ENCODE measurements at regions not wholly inside any gene's neighbourhood (a gene's known extent, or its start where the extent isn't known, plus 50 kb on each side); places are given as distances from the start of the nearest gene placed in this dataset.

- H3K4me3 ChIP-seq: peak overlapping the region in 1 of 12 donors; percentile 1
- DNase-seq (no peak), ATAC-seq (no peak)
- intact Hi-C loops (cut with DNase I): loop anchor here in 1 of 10 donors (5.0 kb wide), 1 partner anchor 233 kb away; no protein-coding TSS in a partner anchor
- H3K27me3 ChIP-seq: no peaks in the 10 kb centered on the region
- H3K36me3 ChIP-seq: no peaks in the 10 kb centered on the region
- peaks cover 0 to 38% (median 8%) of the 10 kb centered on the region in 12 donors for H3K4me1 ChIP-seq
- TF ChIP-seq POLR2A (IDR thresholded peaks at IDR 0.05) (no peak), CTCF (IDR thresholded peaks at IDR 0.05) (no peak)
- 39 to 53% (median 41%) methylated on average over 5 of the region's 5 CpGs for WGBS, 4 donors
- peak overlapping the region in 3 of 12 donors; percentile 5 to 44 (median 21) for H3K27ac ChIP-seq
- H3K9me3 ChIP-seq: peaks cover 0 to 19% (median 0%) of the 10 kb centered on the region in 12 donors
Measured at GRCh38 chr5:58224661-58225060, 235.2 kb downstream of the PLK2 start.

GRCh38 chr5:58224221-58224620 is 235.7 kb downstream of the PLK2 start:
- Histone ChIP-seq H3K9me3 (peaks cover 0 to 19% (median 0%) of the 10 kb centered on the region in 12 donors), H3K4me3 (peak overlapping the region in 1 of 12 donors; percentile 1), H3K27me3 (no peaks in the 10 kb centered on the region), H3K4me1 (peaks cover 0 to 35% (median 8%) of the 10 kb centered on the region in 12 donors), H3K27ac (peak overlapping the region in 3 of 12 donors; percentile 5 to 44 (median 21)), H3K36me3 (no peaks in the 10 kb centered on the region)
- 63 to 77% (median 71%) methylated on average over 4 of the region's 4 CpGs for WGBS, 4 donors
- TF ChIP-seq CTCF (IDR thresholded peaks at IDR 0.05) (no peak), POLR2A (IDR thresholded peaks at IDR 0.05) (no peak)
- intact Hi-C loops (cut with DNase I): no loop called here
- DNase-seq (no peak), ATAC-seq (no peak)

- ATAC-seq (no peak), DNase-seq (no peak)
- no peak for TF ChIP-seq CTCF (IDR thresholded peaks at IDR 0.05)
- TF ChIP-seq POLR2A (IDR thresholded peaks at IDR 0.05): no peak
- no peaks in the 10 kb centered on the region for H3K27me3 ChIP-seq
- H3K4me1 ChIP-seq: no peaks in the 10 kb centered on the region
- intact Hi-C loops (cut with DNase I): no loop called here
- no peak overlapping the region for H3K27ac ChIP-seq
- H3K36me3 ChIP-seq: no peaks in the 10 kb centered on the region
- H3K4me3 ChIP-seq: no peak overlapping the region
- peaks cover 0 to 7% (median 0%) of the 10 kb centered on the region in 12 donors for H3K9me3 ChIP-seq
Measured at GRCh38 chr5:58215364-58215763, 244.5 kb downstream of the PLK2 start.

GRCh38 chr5:58211441-58211840 is 248.4 kb downstream of the PLK2 start:
- Histone ChIP-seq H3K36me3 (no peaks in the 10 kb centered on the region), H3K27me3 (no peaks in the 10 kb centered on the region), H3K27ac (no peak overlapping the region), H3K9me3 (no peaks in the 10 kb centered on the region), H3K4me3 (no peak overlapping the region), H3K4me1 (peaks cover 0 to 7% (median 0%) of the 10 kb centered on the region in 12 donors)
- no peak for ATAC-seq
- WGBS, 4 donors: 91 to 98% (median 96%) methylated on average over 1 of the region's 1 CpG
- intact Hi-C loops (cut with DNase I): no loop called here
- DNase-seq: no peak
- TF ChIP-seq POLR2A (IDR thresholded peaks at IDR 0.05) (no peak), CTCF (IDR thresholded peaks at IDR 0.05) (no peak)
